GM19438 (cell line): ENCODE measurements at regions not wholly inside any gene's neighbourhood (a gene's known extent, or its start where the extent isn't known, plus 50 kb on each side); places are given as distances from the start of the nearest gene placed in this dataset.
A peak's percentile ranks its signal among the peaks of the same experiment; 100 is the strongest.
"Not testable (repeated sequence)": the region's sequence is repeated elsewhere in the genome, so short reads cannot be mapped to it uniquely, and the experiment has no call there.

ENCODE experiments used
- ATAC-seq: cut with Tn5 transposase; IDR thresholded peaks from one replicate; pipeline ENCODE4 v1.9.1; 2021; ENCODE audit warnings: low read depth; ENCODE audit not compliant: unreplicated experiment

- no peak for ATAC-seq
These were observed 51.9 kb upstream of the NMUR2 start for GRCh38 chr5:152456815-152457443.

GRCh38 chr5:152462021-152462721 is 57.1 kb upstream of the NMUR2 start:
- ATAC-seq = peak; percentile 90

GRCh38 chr5:152464048-152464447 is 59.0 kb upstream of the NMUR2 start:
- ATAC-seq = no peak

GRCh38 chr5:152465140-152465539 is 60.1 kb upstream of the NMUR2 start:
- no peak for ATAC-seq

DNA sequence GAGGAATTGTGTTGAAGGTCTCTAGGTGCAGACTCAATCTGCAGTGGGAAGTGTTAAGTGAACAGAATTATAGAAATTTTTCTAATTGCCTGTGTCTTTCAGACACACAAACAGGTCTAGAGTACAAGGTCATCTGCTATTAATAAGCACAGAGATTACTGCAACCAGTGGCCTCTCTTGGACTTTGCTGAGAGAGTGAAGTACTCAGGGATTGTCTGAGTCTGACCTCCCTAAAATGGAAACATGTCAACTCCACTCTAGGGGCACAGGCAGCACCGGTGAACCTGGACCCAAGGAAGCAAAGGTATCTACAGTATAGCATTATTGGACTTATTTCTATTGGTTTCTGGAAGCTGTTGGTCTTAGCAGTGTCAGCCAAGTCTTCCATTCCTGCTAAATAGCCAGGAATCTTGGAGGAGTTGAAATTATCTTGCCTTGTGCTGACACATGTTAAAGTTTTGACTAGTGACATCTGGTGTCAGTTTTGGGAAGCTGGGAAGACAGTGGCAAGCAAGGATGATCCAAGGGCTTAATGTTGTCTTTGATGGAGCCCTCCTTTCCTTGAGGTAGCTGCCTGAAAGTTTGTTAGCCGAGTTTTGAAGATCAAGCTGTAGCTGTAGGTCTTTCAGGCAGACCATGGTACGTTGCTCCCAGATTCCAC is 61.1 kb upstream of the NMUR2 start:
- ATAC-seq = no peak

GRCh38 chr5:152470167-152470566 is 65.1 kb upstream of the NMUR2 start:
- ATAC-seq = no peak

GRCh38 chr5:152472083-152472482 is 67.0 kb upstream of the NMUR2 start:
- ATAC-seq = no peak

- no peak for ATAC-seq
These were observed 69.9 kb upstream of the NMUR2 start for GRCh38 chr5:152474961-152475360.

DNA sequence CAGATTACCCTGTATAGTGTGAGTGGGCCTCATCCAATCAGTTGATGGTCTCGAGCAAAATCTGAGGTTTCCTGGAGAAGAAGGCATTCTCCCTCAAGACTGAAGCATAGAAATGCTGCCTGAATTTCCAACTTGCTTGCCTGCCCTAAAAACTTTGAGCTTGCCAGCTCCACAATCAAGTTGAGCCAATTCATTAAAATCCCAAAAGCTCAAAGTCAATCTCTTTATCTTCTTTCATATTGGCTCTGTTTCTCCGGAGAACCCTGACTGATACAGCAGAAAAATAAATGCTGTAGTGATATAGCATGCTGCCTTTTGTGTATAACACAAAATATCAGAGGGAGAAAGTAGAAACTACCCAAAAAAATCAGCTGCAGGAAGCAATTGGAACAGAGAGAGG is 72.5 kb upstream of the NMUR2 start:
- ATAC-seq = no peak

GRCh38 chr5:152479866-152480265 is 74.8 kb upstream of the NMUR2 start:
- ATAC-seq = not testable (repeated sequence)

DNA sequence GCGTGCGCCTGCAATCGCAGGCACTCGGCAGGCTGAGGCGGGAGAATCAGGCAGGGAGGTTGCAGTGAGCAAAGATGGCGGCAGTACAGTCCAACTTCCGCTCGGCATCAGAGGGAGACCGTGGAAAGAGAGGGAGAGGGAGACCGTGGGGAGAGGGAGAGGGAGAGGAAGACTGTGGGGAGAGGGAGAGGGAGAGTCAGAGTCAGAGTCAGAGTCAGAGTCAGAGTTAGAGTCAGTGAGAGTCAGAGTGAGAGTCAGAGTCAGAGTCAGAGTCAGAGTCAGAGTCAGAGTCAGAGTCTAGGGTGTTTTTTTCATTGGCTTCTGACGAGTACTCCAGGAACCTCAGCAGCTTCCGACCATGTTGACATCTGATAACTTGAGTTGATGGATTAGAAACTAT is 75.6 kb upstream of the NMUR2 start:
- not testable (repeated sequence) for ATAC-seq

GRCh38 chr5:152487130-152487529 is 82.1 kb upstream of the NMUR2 start:
- ATAC-seq = no peak

GRCh38 chr5:152488869-152489268 is 83.8 kb upstream of the NMUR2 start:
- ATAC-seq = no peak

GRCh38 chr5:152499814-152500535 is 94.9 kb upstream of the NMUR2 start:
- no peak for ATAC-seq

GRCh38 chr5:152501294-152501693 is 96.2 kb upstream of the NMUR2 start:
- no peak for ATAC-seq

GRCh38 chr5:152503206-152503605 is 98.1 kb upstream of the NMUR2 start:
- ATAC-seq = no peak

GRCh38 chr5:152505442-152506042 is 100.5 kb upstream of the NMUR2 start:
- ATAC-seq = peak; percentile 81

GRCh38 chr5:152511120-152511519 is 106.0 kb upstream of the NMUR2 start:
- no peak for ATAC-seq

GRCh38 chr5:152511531-152512132 is 106.6 kb upstream of the NMUR2 start:
- no peak for ATAC-seq

GRCh38 chr5:152514827-152515397 is 109.8 kb upstream of the NMUR2 start:
- ATAC-seq = no peak
